ELF-1 (cell line): ENCODE measurements at regions not wholly inside any gene's neighbourhood (a gene's known extent, or its start where the extent isn't known, plus 50 kb on each side); places are given as distances from the start of the nearest gene placed in this dataset.

ENCODE experiments used
- DNase-seq: peaks from one replicate; pipeline ENCODE4 v3.0.0-alpha.2; 2016; ENCODE audit warnings: low read depth, low spot score

DNA sequence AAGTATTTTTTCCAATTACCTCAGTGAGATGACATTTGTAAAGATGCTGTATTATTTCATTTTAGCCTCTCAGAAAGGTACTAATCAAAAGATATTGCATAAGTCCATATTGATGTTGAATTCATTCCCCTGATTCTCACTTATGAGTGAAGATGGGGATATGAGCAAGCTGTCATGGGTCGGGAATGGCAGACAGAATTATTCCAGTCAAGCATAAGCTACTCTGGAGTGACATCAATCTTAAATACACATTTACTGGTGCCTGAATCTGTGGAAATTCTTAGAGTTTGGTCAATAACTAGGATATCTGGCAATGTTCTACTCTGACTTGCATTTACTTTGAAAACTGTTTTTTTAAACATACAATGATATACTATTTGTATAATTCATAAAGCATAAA is 283.8 kb upstream of the PCDH7 start:
- DNase-seq: no peak

DNA sequence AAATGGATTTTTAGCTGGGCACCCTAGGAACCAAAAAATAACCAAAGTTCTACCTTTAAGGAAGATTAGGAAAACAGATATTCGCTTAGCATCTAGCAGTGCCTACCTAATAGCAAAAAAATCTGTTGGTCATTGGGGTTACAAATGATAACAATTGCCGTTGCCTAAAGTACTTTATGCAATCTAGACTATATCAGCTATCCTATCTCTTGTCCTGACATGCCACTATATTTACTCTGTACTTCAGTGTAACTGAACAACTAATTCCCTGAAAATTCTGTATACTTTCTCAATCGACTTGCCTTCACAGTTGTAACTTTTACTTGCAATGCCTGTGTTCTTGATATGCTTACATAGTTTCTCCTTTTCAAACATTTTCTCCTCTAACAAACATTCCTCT is 282.9 kb upstream of the PCDH7 start:
- DNase-seq: no peak

DNA sequence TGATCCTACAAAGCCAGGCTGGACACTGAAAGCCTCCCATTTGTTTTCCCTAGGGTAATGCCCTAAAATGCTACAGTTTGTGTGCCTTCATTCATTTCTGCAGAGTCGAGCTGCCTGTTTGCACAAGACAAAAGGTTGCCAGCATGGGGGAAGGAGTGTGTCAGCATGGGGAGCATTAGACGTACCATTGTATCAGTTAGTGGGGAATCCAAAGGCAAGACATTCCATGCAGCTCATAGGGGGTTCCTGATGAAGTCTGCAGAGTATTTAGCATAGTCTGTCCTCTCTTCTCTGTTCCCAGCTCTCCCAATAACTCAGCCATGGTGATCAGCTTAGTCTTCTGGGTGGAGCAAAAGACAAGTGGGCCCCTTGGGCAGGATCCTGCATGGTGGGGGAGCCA is 276.9 kb upstream of the PCDH7 start:
- DNase-seq: peak; percentile 1

DNA sequence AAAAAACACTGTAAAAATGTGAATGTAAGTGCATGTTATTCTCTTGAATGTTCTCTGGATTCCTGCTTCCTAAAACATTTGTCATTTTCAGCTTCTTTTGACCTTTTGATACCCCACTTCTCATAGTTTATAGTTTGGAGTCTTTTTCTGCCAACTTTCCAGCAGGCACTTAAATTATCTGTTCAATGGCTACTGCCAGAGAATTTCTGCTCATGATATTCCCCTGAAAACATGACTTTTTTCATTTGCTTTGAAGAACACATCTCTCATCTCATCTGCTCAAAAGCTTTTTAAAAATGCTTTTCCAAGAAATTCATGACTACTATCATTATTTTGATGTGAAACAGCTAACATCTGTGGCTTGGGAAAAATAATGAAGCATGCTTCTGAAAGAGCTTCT is 269.7 kb upstream of the PCDH7 start:
- DNase-seq: no peak

DNA sequence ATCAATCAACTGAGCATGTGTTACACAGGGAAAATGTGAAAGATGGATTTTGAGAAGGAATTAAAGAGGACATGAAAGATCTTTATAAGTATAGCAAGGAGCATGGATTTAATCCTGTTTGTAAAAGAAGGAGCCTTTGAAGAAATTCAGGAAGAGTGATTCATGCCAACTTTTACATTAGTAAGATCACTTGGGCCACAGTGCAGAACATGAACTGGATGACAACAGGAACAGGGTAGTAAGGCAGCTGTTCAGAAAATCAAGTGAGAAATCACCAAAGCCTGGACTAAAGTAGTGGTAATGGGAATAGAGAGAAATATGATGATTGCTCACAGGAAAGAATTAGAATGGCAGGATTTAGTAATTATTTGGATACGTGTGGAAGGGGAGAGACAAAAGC is 265.7 kb upstream of the PCDH7 start:
- DNase-seq: no peak

DNA sequence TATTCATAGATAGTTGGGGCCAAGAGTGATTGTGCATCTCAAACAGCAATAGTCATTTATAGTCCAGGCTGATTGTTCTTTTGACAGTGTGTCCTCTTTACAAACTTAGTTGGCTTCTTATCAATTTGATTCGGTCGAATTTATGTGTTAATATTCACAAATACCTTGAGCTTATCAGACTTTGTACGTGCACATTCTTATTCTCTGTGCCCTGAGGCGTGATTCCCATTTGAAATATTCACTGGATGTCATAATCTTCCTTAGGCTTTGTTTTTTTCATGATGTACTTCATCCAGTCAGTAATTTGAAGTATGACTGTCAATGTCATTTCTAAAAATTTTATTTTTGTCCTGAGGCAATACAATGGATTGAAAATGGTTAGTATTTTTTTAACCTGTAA is 263.5 kb upstream of the PCDH7 start:
- DNase-seq: no peak

DNA sequence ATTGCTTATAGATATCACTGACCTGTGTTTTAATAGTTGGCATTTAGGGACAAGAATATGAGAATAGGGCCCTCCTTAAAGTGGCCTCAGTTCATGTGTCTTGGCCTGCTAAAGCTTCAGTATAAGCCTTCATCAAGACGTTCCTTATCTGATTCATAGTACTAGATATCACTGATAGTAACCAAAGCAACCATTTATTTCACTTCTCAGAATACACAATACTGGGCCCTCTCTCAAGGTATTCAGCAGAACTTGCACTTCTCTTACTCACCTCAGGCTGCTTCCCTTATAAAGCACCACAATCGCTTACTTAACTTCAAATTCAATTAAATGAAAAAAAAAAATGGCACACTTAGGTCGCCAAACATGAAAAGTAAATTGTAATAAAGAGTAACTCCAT is 259.4 kb upstream of the PCDH7 start:
- no peak for DNase-seq

DNA sequence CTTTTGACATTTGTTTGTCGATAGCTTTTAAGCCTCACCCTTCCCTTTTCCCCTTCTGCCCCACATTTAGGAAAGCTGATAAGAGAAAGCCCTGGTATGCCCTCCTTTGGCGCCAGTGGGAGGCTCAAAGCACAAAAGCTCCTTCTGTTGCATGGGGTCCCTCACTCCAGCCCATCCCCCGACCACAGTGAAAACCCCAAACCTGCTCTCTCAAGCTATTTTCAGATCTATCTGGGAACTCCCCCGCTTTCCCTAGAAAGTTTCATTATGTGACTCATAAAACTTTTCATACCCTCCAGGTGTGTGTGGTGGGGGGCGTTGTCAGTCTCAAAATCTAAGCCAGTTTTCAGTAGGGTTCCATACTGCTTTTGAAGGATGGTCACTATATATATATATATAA is 259.0 kb upstream of the PCDH7 start:
- no peak for DNase-seq

DNA sequence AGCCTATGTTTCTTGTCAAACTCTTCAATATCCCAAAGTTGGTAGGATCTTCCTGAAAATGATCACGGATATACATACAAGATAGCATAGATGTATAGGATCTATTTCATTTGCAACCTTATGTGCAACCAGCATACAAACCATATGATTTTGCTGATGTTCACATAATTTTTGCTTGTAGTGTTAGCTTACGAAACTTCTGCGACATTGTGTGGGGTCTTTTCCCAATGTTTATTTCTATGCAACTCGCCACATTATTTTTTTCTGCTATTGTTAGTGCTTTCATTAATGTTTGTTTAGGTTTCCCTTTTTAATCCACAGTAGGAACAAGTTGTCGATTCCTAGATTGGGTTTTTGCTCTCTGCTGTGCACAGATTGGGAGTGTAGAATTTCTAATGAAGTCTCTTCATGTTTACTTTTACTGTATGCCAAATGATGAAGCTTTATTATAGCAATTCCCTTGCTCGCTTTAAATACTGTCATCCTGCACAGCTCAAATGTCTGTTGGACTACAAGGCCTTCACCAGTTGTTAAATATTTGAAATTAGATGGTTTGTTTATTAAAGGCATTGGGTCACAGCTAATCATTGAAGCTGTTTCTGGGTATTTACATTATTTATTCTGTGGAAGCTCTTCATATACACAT is 257.6 kb upstream of the PCDH7 start:
- no peak for DNase-seq

DNA sequence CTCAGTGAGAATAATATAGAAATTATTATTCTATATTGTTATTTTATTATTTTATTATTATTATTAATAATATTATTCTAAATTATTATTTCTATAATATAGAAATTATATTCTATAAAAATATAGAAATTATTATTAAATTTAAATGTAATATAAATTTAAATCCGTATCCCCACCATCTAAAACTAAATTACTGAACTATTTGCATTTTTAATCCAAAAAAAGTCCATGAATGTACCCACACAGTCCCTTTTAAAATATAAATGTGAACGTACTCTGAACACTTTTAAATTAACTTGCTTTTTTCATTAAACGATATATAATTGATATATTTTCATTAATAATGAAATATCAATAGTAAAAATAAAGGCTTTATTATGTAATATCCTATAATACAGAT is 248.3 kb upstream of the PCDH7 start:
- no peak for DNase-seq

DNA sequence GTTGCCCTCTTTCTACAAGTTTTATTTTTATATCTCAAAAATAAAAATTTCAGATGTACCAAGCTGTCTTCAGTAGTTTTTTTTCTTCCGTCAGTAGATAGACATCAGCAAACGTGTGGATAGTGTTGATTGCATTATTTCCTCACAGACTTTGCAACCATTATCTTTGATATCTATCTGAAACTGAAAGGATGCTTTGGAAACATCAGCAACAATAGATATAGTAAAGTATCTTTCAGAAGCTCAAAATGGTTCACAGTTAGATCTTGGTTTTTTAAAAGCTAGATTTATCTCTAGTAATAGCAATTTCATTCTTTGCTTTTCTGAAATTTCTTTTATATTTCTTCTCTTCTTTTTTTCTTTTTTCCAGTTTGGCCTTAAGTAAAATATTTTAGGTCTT is 246.9 kb upstream of the PCDH7 start:
- no peak for DNase-seq

DNA sequence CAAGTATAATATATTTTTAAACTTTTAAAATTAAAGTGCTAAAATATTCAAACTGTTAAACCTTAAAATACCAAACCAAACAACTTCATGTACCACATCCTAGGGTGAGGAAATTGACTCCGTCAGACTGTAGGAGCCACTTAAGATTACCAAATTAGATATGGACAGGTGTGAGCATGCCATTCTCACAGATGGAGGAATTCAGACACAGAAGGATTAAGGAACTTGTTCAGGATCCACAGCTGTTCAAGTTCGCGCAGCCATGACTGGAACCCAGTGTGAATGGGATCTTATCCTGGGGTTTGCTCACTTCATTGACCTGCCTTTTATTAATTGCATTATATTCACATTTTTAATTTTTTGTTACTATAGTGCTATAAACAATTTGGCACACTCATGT is 224.9 kb upstream of the PCDH7 start:
- no peak for DNase-seq

DNA sequence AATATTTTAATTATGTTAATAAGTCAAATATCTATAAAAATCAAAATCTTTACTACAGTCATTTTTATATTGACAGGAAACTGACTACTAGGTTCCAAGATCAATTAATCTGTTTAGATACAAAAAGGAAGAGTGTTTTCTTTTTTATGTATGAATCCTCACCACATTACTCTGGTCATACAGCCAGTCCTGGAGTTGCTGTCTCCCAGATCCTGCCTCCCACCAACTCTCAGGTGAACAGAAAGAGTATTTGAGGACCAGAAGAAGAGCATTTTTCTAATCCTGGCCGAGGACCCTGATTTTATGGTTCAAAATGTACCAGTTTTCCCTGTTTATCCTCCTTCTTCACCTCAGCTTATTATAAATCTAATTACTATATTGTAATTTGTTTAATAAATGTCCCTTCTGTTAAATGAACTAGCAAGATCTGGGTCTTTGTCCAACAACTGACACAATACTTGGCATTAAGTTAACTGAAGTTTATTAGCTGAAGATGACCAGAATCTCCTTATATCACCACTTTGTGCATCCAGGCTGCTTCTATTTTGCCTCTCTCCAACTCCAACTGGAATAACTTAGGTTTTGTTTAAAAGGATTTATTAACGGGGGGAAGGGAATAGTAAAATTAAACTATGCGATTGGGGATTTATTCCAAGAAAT is 224.4 kb upstream of the PCDH7 start:
- DNase-seq: no peak

DNA sequence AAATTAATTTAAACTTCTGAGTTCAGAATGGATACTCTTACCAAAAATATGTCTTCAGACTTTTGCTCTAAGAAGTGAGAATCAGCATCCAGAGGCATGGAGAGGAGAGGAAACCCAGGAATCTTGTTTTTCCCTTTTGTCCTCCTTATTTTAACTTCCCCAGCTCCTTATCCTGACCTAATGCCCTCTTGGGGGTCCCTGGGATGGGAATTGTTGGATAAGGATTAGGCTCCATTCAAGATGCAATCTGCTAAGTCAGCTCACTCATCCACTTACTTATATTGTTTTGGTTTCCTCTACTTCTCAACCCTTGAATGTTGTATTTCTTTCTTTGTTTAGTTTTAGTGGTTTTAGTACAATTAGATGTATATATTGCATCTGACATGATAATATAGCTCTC is 208.4 kb upstream of the PCDH7 start:
- DNase-seq: no peak

DNA sequence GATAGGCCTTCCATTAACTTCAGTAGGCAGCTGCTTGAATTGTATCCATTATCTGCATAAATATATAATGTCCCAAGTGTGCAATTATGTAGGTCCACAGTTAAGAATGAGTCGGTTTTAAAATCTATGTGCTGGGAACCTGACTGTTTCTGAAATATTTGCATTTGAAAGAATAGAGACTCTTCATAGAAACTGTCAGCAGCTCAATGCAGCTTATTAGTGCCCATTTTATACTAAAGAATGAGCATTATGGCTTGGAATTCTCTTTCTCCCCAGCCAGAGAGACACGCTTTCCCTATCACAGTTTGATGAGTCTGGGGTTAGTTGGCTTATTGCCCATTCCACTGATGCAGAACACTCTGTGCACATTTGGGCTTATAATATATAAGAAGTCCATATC is 202.0 kb upstream of the PCDH7 start:
- no peak for DNase-seq

DNA sequence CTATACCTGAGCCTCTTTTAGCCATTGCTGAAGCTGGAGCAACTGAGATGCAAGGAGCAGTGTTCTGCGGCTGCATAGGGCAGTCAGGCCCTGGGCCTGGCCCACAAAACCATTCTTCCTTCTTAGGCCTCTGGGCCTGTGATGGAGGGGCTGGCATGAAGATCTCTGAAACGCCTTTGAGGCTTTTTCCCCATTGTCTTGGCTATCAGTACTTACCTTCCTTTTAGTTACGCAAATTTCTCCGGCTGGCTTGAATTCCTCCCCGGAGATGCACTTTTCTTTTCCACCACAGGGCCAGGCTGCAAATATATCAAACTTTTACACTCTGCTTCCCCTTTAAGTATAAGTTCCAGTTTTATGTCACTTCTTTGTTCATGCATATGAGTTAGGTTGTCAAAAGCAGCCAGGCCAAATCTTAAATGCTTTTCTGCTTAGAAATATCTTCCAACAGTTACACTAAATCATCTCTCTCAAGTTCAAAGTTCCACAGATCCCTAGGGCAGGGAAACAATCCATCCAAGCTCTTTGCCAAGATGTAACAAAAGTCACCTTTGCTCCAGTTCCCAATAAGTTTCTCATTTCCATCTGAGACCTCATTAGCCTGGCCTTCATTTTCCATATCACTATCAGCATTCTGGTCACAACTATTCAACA is 194.4 kb upstream of the PCDH7 start:
- DNase-seq: peak; percentile 2

DNA sequence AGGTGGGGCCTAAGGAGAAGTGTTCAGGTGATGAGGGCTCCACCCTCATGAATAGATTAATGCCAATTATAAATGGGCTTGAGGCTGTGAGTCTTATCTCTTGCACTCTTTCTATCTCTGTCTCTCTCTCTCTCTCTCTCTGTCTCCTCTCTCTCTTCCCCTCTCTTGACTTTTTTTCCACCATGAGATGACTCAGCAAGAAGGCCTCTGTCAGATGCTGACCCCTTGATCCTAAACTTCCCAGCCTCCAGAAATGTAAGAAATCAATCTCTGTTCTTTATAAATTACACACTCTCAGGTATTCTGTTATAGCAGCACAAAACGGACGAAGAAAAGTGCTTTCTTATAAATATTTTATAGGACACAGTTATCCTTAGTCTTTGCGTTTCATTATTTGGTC is 184.9 kb upstream of the PCDH7 start:
- DNase-seq: no peak

DNA sequence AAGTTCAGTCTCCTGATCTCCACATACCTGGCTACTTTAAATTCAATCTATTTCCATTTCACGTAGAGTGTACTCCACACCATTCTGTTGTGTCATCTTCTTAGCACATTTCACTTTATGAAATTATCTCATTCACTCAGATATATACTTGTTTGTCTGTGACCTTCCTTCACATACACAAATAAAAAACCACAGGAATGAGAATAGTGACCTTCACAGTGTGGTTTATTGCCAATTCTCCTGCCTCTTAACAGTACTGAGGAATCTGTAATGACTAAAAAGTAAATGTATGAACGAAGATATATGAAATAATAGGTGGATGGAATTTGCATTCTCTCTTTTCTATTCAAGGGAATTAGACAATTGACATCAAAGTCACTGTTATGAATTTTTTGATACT is 183.9 kb upstream of the PCDH7 start:
- no peak for DNase-seq

DNA sequence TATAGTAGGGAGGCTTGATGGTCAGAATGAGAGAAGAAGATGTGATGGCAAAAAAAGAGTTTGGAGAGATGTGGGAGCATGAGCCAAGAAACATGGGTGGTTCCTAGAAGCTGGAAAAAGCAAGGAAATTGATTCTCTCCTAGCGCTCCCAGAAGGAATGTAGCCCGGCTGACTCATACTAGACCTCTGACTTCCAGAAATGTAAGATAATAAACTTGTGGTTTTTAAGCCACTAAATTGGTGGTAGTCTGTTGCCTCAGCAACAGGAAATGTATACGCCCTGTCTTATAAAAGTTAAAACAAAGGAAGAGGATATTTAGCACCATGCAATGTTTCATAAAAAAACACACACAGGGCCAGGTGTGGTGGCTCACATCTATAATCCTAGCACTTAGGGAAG is 182.7 kb upstream of the PCDH7 start:
- DNase-seq: no peak

DNA sequence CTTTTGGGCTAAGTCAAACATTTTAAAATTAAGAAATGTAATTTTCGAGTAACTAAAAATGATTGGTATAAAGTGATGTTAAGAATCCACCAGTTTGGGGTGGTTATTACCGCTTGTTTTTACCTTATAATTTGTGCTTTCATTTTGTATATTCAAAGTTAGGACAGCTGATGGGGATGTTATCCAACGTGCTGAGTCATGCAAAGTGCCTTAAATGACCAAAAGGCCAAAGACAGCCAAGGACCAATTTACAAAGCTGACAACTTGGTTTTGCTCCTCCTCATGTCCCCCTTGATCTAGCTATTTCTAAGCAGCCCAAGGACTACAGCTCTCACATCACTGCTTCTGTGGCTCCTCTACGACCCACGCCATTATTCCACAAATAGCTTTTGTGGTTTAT is 181.4 kb upstream of the PCDH7 start:
- no peak for DNase-seq

DNA sequence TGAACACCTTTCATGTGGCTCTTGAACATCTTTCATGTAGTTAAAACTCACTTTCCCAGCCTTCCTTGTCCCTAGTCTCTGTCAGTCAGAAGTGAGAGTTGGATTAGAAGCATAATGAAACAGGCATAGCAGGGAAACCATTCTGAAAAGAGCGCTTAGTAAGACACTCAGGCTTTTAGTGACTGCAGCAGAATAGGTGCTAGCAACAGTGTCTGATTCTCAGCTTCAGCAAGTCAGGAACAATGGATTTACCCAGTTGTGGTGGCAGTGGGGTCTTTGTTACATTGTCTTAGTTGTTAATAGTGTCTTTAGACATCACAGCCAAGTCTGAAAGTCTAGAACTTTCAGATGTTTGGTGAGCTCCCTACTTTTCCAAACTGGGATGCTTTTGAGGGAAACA is 177.1 kb upstream of the PCDH7 start:
- DNase-seq: no peak

DNA sequence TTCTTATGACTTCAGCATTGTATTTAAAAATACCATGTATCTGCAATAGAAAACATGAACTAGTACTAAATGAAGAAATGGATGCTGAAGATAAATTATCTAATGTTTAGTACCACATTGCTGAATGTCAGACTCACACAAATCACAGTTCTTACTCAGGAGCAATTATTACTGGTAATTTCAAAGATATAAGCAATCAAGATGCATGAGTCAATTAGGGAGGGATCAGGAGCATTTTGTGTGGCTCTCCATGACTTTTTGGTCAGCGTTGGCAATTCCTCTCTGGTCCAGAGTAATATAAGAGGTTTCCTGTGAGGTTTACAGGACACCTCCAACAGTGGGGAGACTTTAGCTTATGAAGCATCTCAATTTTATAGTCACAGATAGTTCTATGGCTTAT is 167.0 kb upstream of the PCDH7 start:
- DNase-seq: no peak

DNA sequence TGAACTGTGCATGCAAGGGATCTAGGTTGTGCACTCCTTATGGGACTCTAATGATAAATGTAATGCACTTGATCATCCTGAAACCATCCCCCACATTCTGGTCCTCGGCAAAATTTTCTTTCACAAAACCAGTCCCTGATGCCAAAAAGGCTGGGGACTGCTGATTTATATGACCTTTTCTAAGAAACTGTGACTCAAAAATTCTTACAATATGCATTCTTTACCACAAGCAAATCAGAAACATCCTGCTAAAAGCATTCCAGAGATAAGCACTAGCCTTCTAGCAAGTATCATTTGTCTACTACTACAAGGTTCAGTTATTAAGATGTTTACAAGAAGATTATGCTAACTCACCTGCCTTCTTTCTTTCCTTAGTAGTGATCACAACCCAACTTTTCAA is 166.5 kb upstream of the PCDH7 start:
- no peak for DNase-seq
